GM12864 (cell line): ENCODE measurements at regions not wholly inside any gene's neighbourhood (a gene's known extent, or its start where the extent isn't known, plus 50 kb on each side); places are given as distances from the start of the nearest gene placed in this dataset.

Experiments used
- DNase-seq: peaks from one replicate; pipeline ENCODE4 v3.0.0-alpha.2; 2011; ENCODE audit warnings: low read depth
- H3K4me3 ChIP-seq: 2 replicates; pipeline ENCODE4 v1.5.1; 2011; ENCODE audit warnings: mild to moderate bottlenecking, low read depth, low read length, control low read depth
- CTCF ChIP-seq: IDR thresholded peaks from 2 replicates; pipeline ENCODE4 v1.5.1; 2011; ENCODE audit warnings: low read depth, mild to moderate bottlenecking, moderate library complexity, low read length, control low read depth, inconsistent platforms; ENCODE audit errors: missing control alignments

GRCh38 chr4:144399927-144400326, 246.0 kb upstream of the HHIP start:
- H3K4me3 ChIP-seq, result no peak overlapping the region
- DNase-seq, result no peak
- no peak for TF ChIP-seq CTCF

- DNase-seq, result no peak
- TF ChIP-seq CTCF, result no peak
- no peak overlapping the region for H3K4me3 ChIP-seq
Measured at GRCh38 chr4:144402176-144402575, 243.8 kb upstream of the HHIP start.

GRCh38 chr4:144402999-144403398, 243.0 kb upstream of the HHIP start:
- H3K4me3 ChIP-seq, result no peak overlapping the region
- no peak for DNase-seq
- no peak for TF ChIP-seq CTCF

GRCh38 chr4:144403893-144404292, 242.1 kb upstream of the HHIP start:
- DNase-seq, result no peak
- no peak for TF ChIP-seq CTCF
- H3K4me3 ChIP-seq, result no peak overlapping the region

GRCh38 chr4:144409525-144409924, 236.4 kb upstream of the HHIP start:
- H3K4me3 ChIP-seq, result no peak overlapping the region
- DNase-seq, result no peak
- no peak for TF ChIP-seq CTCF

- no peak overlapping the region for H3K4me3 ChIP-seq
- no peak for TF ChIP-seq CTCF
- DNase-seq, result no peak
Measured at GRCh38 chr4:144410230-144410783, 235.6 kb upstream of the HHIP start.

- no peak overlapping the region for H3K4me3 ChIP-seq
- no peak for DNase-seq
- TF ChIP-seq CTCF, result no peak
Measured at GRCh38 chr4:144411119-144411518, 234.8 kb upstream of the HHIP start.
